CD8-positive, alpha-beta memory T cell (primary cell): ENCODE measurements at regions not wholly inside any gene's neighbourhood (a gene's known extent, or its start where the extent isn't known, plus 50 kb on each side); places are given as distances from the start of the nearest gene placed in this dataset.

Experiments used
- CTCF ChIA-PET: fragments of 350-600 bp; sonication (Branson Sonifier 250); formaldehyde crosslinking; loops from one replicate; lab custom pipeline; 2021; ENCODE audit warnings: antibody characterized with exemption; lab: Charles Lee
- POLR2A ChIA-PET: fragments of 350-600 bp; sonication (Branson Sonifier 250); formaldehyde crosslinking; loops from one replicate; lab custom pipeline; 2021; ENCODE audit warnings: antibody characterized with exemption; lab: Charles Lee
- DNase-seq, 5 donors: peaks; one replicate each; pipeline versions ENCODE4 v3.0.0 to v3.0.0-alpha.2; 2020 to 2022; ENCODE audit warnings: mixed read lengths in 1 of 5
- H3K27ac ChIP-seq: one replicate; pipeline ENCODE4 v1.7.0; 2013; ENCODE audit warnings: low read depth, mild to moderate bottlenecking, low read length, moderate library complexity
- H3K27me3 ChIP-seq: 2 replicates; pipeline ENCODE4 v1.7.0; 2013; ENCODE audit warnings: low read length, mild to moderate bottlenecking; ENCODE audit not compliant: insufficient read depth, poor library complexity, severe bottlenecking
- H3K36me3 ChIP-seq: 2 replicates; pipeline ENCODE4 v1.7.0; 2013; ENCODE audit warnings: mild to moderate bottlenecking, low read length, moderate library complexity; ENCODE audit not compliant: insufficient read depth
- H3K4me1 ChIP-seq: 2 replicates; pipeline ENCODE4 v1.7.0; 2013; ENCODE audit warnings: mild to moderate bottlenecking, low read length, moderate library complexity; ENCODE audit not compliant: insufficient read depth
- H3K4me3 ChIP-seq: 2 replicates; pipeline ENCODE4 v1.7.0; 2013; ENCODE audit warnings: mild to moderate bottlenecking, low read length
- H3K9me3 ChIP-seq: 2 replicates; pipeline ENCODE4 v1.7.0; 2013; ENCODE audit warnings: mild to moderate bottlenecking, low read length
- H3K27ac Mint-ChIP-seq, 8 donors: one replicate each; pipeline ENCODE4 v1.8.0; 2020 to 2021; ENCODE audit warnings: mixed read lengths in 8 of 8, mild to moderate bottlenecking in 6 of 8, inconsistent platforms in 3 of 8, moderate library complexity in 3 of 8
- H3K27me3 Mint-ChIP-seq, 2 donors: one replicate each; pipeline ENCODE4 v1.8.0; 2020 to 2021; ENCODE audit warnings: mixed read lengths in 2 of 2, mild to moderate bottlenecking in 1 of 2, moderate library complexity in 1 of 2
- H3K36me3 Mint-ChIP-seq, 3 donors: one replicate each; pipeline ENCODE4 v1.8.0; 2020 to 2021; ENCODE audit warnings: mixed read lengths in 3 of 3, inconsistent platforms in 1 of 3, mild to moderate bottlenecking in 1 of 3
- H3K4me1 Mint-ChIP-seq, 3 donors: one replicate each; pipeline ENCODE4 v1.8.0; 2020 to 2021; ENCODE audit warnings: mixed read lengths in 3 of 3, inconsistent platforms in 1 of 3, mild to moderate bottlenecking in 1 of 3
- H3K4me3 Mint-ChIP-seq, 7 donors: one replicate each; pipeline ENCODE4 v1.8.0; 2020 to 2021; ENCODE audit warnings: mixed read lengths in 7 of 7, mild to moderate bottlenecking in 6 of 7, moderate library complexity in 4 of 7, inconsistent platforms in 2 of 7
- H3K9me3 Mint-ChIP-seq, 5 donors: one replicate each; pipeline ENCODE4 v1.8.0; 2020 to 2022; ENCODE audit warnings: mixed read lengths in 5 of 5, mild to moderate bottlenecking in 3 of 5, moderate library complexity in 2 of 5, inconsistent platforms in 1 of 5

DNA sequence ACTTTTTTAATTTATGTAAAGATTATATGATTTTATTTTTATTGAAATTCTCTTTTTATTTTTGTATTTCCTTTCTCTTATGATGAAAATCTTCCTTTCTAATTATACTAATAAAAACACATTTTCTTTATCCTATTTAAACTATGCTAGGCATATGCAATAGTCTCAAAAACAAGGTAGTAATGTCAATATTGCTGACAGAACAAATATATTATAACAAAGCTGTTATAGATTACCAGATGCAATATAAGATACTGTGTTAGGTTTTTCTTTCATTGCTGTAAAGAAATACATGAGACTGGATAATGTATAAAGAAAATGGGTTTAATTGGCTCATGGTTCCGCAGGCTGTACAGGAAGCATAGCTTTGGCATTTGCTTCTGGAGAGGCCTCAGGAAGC lies 631.2 kb upstream of the SOX11 start:
- Histone ChIP-seq H3K36me3 (no peaks in the 10 kb centered on the region), H3K4me1 (no peaks in the 10 kb centered on the region), H3K9me3 (no peaks in the 10 kb centered on the region), H3K4me3 (no peak overlapping the region), H3K27me3 (no peaks in the 10 kb centered on the region), H3K27ac (no peak overlapping the region)
- Mint-ChIP-seq H3K4me3 (peak overlapping the region in 1 of 7 donors; percentile 75), H3K4me1 (no peaks in the 10 kb centered on the region), H3K27ac (no peak overlapping the region), H3K27me3 (no peaks in the 10 kb centered on the region), H3K36me3 (no peaks in the 10 kb centered on the region), H3K9me3 (peaks cover 3 to 26% (median 10%) of the 10 kb centered on the region in 5 donors)
- DNase-seq = no peak
- ChIA-PET POLR2A (no interaction called here), CTCF (no interaction called here)

DNA sequence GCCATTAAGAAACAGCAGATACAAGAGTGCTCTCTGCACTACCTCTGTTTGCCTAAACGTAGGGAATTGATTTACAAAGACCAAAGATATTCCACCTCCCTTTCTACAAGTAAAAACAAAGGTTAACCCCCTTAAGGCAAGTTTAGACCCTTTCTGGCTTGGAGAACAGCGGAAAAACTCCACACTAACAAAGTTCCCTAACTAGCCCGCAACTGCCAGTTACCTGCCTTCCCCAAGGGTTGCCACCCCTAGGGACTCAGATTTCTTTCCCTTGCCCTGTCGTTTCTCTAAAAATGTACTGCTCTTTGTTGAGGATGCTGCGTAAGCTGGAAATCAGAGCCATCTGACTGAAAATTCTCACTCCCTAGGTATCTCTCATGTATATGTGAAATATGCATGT lies 627.5 kb upstream of the SOX11 start:
- CTCF ChIA-PET = no interaction called here
- Mint-ChIP-seq H3K4me3 (no peak overlapping the region), H3K9me3 (peaks cover 4 to 18% (median 10%) of the 10 kb centered on the region in 5 donors), H3K27ac (no peak overlapping the region), H3K4me1 (no peaks in the 10 kb centered on the region), H3K27me3 (no peaks in the 10 kb centered on the region), H3K36me3 (no peaks in the 10 kb centered on the region)
- Histone ChIP-seq H3K36me3 (no peaks in the 10 kb centered on the region), H3K9me3 (no peaks in the 10 kb centered on the region), H3K4me3 (no peak overlapping the region), H3K4me1 (no peaks in the 10 kb centered on the region), H3K27ac (no peak overlapping the region), H3K27me3 (no peaks in the 10 kb centered on the region)
- DNase-seq = no peak
- POLR2A ChIA-PET = no interaction called here

DNA sequence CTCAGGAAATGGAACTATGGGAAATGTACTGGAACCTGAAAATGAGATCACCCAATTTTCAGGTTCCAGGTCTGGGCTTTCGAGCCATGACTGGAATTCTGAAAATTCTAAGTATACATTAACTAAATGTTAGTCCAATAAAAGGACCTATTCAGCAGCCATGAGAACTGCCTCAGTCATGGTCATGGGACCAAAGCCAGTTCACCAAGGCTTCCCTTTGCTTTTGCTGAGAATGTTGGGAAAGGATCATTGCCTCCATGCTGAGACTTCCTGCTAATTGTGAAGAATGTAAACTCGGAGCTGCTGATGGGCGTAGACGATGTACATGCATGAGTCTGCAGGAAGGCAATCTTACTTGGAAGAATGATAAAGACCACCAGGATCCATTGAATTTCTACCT lies 624.4 kb upstream of the SOX11 start:
- no peak for DNase-seq
- Mint-ChIP-seq H3K27me3 (peaks cover 0 to 1% of the 10 kb centered on the region in 2 donors), H3K27ac (no peak overlapping the region), H3K4me1 (no peaks in the 10 kb centered on the region), H3K4me3 (no peak overlapping the region), H3K9me3 (peaks cover 6 to 32% (median 9%) of the 10 kb centered on the region in 5 donors), H3K36me3 (no peaks in the 10 kb centered on the region)
- H3K27me3 ChIP-seq = no peaks in the 10 kb centered on the region
- CTCF ChIA-PET = no interaction called here
- no peaks in the 10 kb centered on the region for H3K36me3 ChIP-seq
- H3K4me1 ChIP-seq = no peaks in the 10 kb centered on the region
- POLR2A ChIA-PET = no interaction called here
- H3K4me3 ChIP-seq = no peak overlapping the region
- H3K9me3 ChIP-seq = no peaks in the 10 kb centered on the region
- no peak overlapping the region for H3K27ac ChIP-seq

DNA sequence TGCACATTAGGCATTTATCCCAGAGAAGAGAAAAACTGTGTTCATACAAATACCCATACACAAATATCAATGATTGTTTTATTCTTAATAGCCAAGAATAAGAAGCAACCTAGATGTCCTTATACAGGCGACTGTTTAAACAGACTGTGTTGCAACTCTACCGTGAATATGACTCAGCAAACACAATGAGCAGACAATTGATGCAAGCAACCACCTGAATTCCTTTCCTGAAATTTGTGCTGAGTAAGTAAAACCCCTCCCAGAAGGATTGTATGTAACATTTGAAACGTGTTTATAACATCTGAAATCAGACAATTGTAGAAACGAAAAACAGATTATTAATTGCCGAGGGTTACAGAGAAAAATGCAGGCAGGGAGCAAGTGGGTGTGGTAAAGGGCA lies 621.9 kb upstream of the SOX11 start:
- Mint-ChIP-seq H3K27me3 (peaks cover 0 to 1% of the 10 kb centered on the region in 2 donors), H3K27ac (no peak overlapping the region), H3K36me3 (no peaks in the 10 kb centered on the region), H3K4me1 (no peaks in the 10 kb centered on the region), H3K9me3 (peaks cover 4 to 31% (median 9%) of the 10 kb centered on the region in 5 donors), H3K4me3 (no peak overlapping the region)
- Histone ChIP-seq H3K4me3 (no peak overlapping the region), H3K9me3 (no peaks in the 10 kb centered on the region), H3K27me3 (no peaks in the 10 kb centered on the region), H3K4me1 (no peaks in the 10 kb centered on the region), H3K27ac (no peak overlapping the region), H3K36me3 (no peaks in the 10 kb centered on the region)
- DNase-seq = no peak
- POLR2A ChIA-PET = no interaction called here
- CTCF ChIA-PET = no interaction called here

DNA sequence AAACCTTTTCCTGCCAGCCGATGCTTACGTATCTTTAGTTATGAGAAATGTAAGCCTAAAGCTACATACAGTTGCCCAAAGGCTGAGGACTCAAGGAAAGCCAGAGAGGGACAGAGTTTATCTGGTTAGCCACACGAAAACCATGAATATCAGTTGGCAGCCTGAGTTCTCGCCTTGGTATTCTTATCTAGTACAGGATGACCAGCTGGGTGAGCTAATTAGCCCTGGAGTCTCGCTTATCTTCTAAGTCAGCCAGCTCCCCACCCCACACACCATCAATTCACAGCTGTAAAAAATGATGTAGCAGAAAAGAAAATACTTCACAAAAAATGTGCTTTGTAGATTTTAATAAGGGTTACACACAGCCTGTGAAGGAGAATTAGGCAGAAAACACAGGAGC lies 617.5 kb upstream of the SOX11 start:
- no peaks in the 10 kb centered on the region for H3K36me3 ChIP-seq
- Mint-ChIP-seq H3K36me3 (no peaks in the 10 kb centered on the region), H3K4me3 (no peak overlapping the region), H3K27ac (no peak overlapping the region), H3K27me3 (peaks cover 0 to 1% of the 10 kb centered on the region in 2 donors), H3K9me3 (peaks cover 2 to 31% (median 12%) of the 10 kb centered on the region in 5 donors), H3K4me1 (no peaks in the 10 kb centered on the region)
- no peaks in the 10 kb centered on the region for H3K4me1 ChIP-seq
- CTCF ChIA-PET = no interaction called here
- no peaks in the 10 kb centered on the region for H3K27me3 ChIP-seq
- H3K9me3 ChIP-seq = no peaks in the 10 kb centered on the region
- POLR2A ChIA-PET = no interaction called here
- no peak for DNase-seq
- H3K27ac ChIP-seq = no peak overlapping the region
- H3K4me3 ChIP-seq = no peak overlapping the region

DNA sequence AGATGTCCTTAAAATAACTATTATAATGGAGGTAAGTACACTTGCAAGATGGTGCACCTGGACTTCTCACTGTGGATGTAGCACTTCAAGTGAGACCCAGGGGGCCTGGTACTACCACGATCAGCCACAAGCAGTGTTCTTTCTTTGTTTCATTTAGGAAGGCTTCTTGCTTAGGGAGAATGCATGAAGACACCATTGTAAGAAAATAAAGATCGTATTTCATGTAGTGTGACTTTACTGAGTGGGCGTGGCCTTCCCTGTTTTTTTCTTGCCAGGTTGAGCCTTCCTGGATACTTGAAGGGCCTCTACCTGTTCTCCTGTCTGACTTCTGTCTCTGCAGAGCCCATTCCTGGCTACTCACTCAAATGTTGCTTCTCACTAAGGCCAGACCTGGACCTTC lies 615.6 kb upstream of the SOX11 start:
- H3K36me3 ChIP-seq = no peaks in the 10 kb centered on the region
- H3K4me1 Mint-ChIP-seq = no peaks in the 10 kb centered on the region
- no peaks in the 10 kb centered on the region for H3K27me3 Mint-ChIP-seq
- H3K27ac ChIP-seq = no peak overlapping the region
- H3K36me3 Mint-ChIP-seq = no peaks in the 10 kb centered on the region
- H3K9me3 Mint-ChIP-seq = peaks cover 2 to 22% (median 8%) of the 10 kb centered on the region in 5 donors
- no peak overlapping the region for H3K27ac Mint-ChIP-seq
- ChIA-PET CTCF (no interaction called here), POLR2A (no interaction called here)
- no peak overlapping the region for H3K4me3 Mint-ChIP-seq
- no peaks in the 10 kb centered on the region for H3K9me3 ChIP-seq
- H3K4me3 ChIP-seq = no peak overlapping the region
- no peaks in the 10 kb centered on the region for H3K27me3 ChIP-seq
- no peak for DNase-seq
- H3K4me1 ChIP-seq = no peaks in the 10 kb centered on the region

DNA sequence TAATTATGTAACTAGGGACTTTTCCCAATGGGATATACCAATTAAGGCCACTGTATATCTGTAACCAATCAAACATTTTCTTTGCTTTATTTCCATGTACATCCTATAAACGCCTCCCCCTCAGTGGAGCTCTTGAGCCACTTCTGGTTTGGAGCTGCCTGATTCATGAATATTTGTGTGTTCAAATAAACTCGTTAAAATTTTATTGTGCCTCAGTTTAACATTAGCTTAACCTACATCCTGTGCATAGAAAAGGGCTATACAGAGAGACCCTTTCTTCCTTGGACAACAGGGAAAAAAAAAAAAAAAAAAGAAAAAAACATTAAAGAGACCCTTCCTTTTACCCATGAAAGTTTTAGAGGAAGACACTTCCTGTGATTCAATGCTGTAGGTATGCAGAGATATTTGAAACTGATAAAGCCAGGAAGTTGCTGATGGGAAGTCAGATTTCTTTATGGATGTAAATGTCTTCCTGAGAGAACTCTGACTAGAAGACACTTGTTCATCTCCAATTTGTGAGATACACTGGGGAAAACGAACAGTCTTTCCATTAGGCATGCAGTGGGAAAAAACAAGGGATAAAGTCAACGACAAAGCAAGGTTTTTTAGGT lies 614.6 kb upstream of the SOX11 start:
- no peaks in the 10 kb centered on the region for H3K9me3 ChIP-seq
- no peaks in the 10 kb centered on the region for H3K27me3 Mint-ChIP-seq
- H3K4me3 ChIP-seq = no peak overlapping the region
- no peaks in the 10 kb centered on the region for H3K27me3 ChIP-seq
- H3K9me3 Mint-ChIP-seq = peaks cover 2 to 18% (median 7%) of the 10 kb centered on the region in 5 donors
- no peak overlapping the region for H3K27ac Mint-ChIP-seq
- POLR2A ChIA-PET = no interaction called here
- CTCF ChIA-PET = no interaction called here
- no peaks in the 10 kb centered on the region for H3K36me3 ChIP-seq
- H3K4me3 Mint-ChIP-seq = no peak overlapping the region
- no peak overlapping the region for H3K27ac ChIP-seq
- no peaks in the 10 kb centered on the region for H3K4me1 Mint-ChIP-seq
- no peaks in the 10 kb centered on the region for H3K4me1 ChIP-seq
- no peaks in the 10 kb centered on the region for H3K36me3 Mint-ChIP-seq
- DNase-seq = no peak

DNA sequence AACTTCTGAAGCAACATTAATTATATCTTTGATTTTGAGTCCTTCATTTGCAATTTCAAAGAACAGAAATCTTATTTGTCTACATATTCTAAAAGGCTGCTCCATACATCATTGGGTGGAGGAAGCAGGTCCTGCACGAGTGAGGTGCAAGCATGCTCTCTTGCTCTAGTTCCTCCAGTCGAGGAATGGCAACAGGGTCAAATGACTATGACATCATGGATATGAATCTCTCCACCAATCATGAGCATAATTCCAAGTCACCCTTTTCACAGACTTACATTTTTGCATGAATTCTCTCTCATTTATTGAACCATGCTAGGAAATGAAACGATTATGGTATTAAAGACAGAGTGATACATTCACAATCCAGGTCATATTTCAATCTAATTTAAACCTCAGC lies 608.8 kb upstream of the SOX11 start:
- H3K9me3 ChIP-seq = no peaks in the 10 kb centered on the region
- Mint-ChIP-seq H3K4me3 (no peak overlapping the region), H3K36me3 (no peaks in the 10 kb centered on the region), H3K27ac (no peak overlapping the region), H3K4me1 (no peaks in the 10 kb centered on the region), H3K9me3 (peaks cover 4 to 23% (median 8%) of the 10 kb centered on the region in 5 donors), H3K27me3 (no peaks in the 10 kb centered on the region)
- no peaks in the 10 kb centered on the region for H3K4me1 ChIP-seq
- H3K36me3 ChIP-seq = no peaks in the 10 kb centered on the region
- H3K27me3 ChIP-seq = no peaks in the 10 kb centered on the region
- DNase-seq = no peak
- CTCF ChIA-PET = no interaction called here
- POLR2A ChIA-PET = no interaction called here
- H3K27ac ChIP-seq = no peak overlapping the region
- no peak overlapping the region for H3K4me3 ChIP-seq
